HL-60 (cell line): ENCODE measurements at regions not wholly inside any gene's neighbourhood (a gene's known extent, or its start where the extent isn't known, plus 50 kb on each side); places are given as distances from the start of the nearest gene placed in this dataset.
"Not testable (repeated sequence)": the region's sequence is repeated elsewhere in the genome, so short reads cannot be mapped to it uniquely, and the experiment has no call there.

Experiments used
- DNase-seq, 2 experiments: peaks; one replicate each; pipeline ENCODE4 v3.0.0-alpha.2; 2010 to 2020; ENCODE audit warnings: low read depth in 1 of 2, low spot score in 1 of 2
- H3K27ac ChIP-seq: fragments of 250-450 bp; sonication (Bioruptor Pico); replicated peaks from 2 replicates; pipeline ENCODE4 v1.5.1; 2020; ENCODE audit warnings: mild to moderate bottlenecking, moderate library complexity
- H3K27me3 ChIP-seq: fragments of 250-450 bp; sonication (Bioruptor Pico); 2 replicates; pipeline ENCODE4 v1.5.1; 2021; ENCODE audit warnings: mild to moderate bottlenecking, moderate library complexity; ENCODE audit not compliant: insufficient read depth, poor library complexity, severe bottlenecking
- H3K4me3 ChIP-seq: replicated peaks from 2 replicates; pipeline ENCODE4 v1.5.1; 2011; ENCODE audit warnings: mild to moderate bottlenecking, control low read depth, low read length; ENCODE audit not compliant: insufficient read depth
- GABPA ChIP-seq: IDR thresholded peaks from 2 replicates; pipeline ENCODE4 v1.6.1; 2012; ENCODE audit warnings: low read depth
- POLR2AphosphoS5 ChIP-seq: IDR thresholded peaks from 2 replicates; pipeline ENCODE4 v1.6.1; 2012; ENCODE audit warnings: low read depth
- SPI1 ChIP-seq: IDR thresholded peaks from 2 replicates; pipeline ENCODE4 v1.6.1; 2012; ENCODE audit warnings: low read depth, mild to moderate bottlenecking, borderline replicate concordance
- TF ChIP-seq, protein P1 (sequence below): IDR thresholded peaks from one replicate; pipeline ENCODE4 v1.5.1; 2011; ENCODE audit warnings: low read length, control low read depth, inconsistent platforms; ENCODE audit not compliant: insufficient read depth
- TF ChIP-seq, protein P2 (sequence below): IDR thresholded peaks from 2 replicates; pipeline ENCODE4 v1.6.1; 2012; ENCODE audit warnings: low read depth; ENCODE audit not compliant: insufficient replicate concordance

DNA sequence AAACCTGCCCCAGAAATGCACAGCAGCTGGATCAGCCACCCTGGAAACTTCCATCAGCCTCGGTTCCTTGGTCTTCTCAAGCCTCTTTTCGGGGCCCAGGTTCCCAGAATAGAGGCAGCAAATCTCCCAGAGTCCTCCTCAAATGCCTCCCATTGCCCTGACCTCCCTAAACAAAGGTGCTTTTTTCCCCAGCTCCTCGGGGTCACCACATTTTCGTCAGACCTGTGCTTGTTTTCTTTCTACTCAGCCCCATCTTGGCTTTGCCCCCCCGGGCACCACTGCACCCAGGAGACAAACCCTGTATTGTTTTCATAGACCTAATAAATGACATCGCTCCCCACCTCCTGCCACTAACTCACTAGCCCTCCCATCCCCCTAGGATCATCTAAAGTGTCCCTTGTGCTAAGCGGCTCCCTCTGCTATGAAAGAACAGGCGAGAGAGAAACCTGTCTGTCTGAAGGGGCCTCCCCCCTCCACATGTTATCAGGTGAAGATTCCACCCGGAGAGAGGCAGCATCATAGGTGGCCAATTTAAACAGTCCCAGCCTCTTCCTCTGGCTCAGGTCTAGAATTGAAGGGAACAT lies 451.1 kb downstream of the SOX9 start:
- TF ChIP-seq POLR2AphosphoS5 (no peak), GABPA (no peak)
- TF ChIP-seq, protein P1, sequence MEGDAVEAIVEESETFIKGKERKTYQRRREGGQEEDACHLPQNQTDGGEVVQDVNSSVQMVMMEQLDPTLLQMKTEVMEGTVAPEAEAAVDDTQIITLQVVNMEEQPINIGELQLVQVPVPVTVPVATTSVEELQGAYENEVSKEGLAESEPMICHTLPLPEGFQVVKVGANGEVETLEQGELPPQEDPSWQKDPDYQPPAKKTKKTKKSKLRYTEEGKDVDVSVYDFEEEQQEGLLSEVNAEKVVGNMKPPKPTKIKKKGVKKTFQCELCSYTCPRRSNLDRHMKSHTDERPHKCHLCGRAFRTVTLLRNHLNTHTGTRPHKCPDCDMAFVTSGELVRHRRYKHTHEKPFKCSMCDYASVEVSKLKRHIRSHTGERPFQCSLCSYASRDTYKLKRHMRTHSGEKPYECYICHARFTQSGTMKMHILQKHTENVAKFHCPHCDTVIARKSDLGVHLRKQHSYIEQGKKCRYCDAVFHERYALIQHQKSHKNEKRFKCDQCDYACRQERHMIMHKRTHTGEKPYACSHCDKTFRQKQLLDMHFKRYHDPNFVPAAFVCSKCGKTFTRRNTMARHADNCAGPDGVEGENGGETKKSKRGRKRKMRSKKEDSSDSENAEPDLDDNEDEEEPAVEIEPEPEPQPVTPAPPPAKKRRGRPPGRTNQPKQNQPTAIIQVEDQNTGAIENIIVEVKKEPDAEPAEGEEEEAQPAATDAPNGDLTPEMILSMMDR = no peak
- H3K27me3 ChIP-seq = no peaks in the 10 kb centered on the region
- no peak for DNase-seq
- no peak overlapping the region for H3K27ac ChIP-seq
- no peak overlapping the region for H3K4me3 ChIP-seq

DNA sequence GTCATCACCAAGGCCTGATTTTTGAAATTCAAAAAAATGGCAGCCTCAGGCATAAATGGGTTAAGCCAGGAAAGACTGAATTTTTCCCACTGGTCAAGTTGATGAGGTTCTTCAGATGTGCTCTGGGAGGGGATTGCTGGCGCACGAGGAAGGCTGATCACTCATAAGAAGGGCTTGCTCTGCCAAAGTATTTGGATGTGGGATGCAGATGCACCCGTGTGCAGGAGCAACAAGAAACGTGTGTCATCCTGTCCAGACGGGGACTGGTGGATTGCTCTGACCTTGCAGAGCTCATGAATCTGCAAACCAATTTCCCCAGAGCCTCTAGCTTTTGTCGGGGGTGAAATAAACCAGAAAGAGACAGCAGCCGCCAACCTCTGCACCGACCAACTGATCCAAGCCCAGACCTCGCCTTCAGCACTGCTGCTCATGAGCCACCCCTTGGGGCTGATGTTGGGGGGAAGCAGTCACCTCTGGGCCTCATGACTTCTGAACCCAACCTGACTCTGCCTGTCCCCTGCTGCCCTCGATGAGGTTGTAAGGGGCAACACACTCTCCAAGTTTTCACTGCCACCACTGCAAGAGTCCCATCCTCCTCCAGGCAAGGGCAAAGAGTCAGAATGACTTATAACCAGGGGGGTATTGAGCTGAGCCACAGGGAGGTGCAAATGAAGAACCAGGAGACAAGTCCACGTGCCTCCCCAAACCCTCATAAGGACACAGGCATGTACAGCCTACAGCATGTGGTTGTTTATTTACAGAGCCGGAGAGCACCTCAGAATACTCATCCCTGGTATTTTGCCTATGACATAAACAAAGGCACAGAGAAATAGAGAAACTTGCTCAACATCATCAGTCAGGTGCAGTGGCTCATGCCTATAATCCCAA lies 452.0 kb downstream of the SOX9 start:
- no peak for TF ChIP-seq SPI1
- no peak for TF ChIP-seq GABPA
- no peak for TF ChIP-seq POLR2AphosphoS5
- no peak for DNase-seq
- Histone ChIP-seq H3K27ac (no peak overlapping the region), H3K4me3 (no peak overlapping the region), H3K27me3 (no peaks in the 10 kb centered on the region)

DNA sequence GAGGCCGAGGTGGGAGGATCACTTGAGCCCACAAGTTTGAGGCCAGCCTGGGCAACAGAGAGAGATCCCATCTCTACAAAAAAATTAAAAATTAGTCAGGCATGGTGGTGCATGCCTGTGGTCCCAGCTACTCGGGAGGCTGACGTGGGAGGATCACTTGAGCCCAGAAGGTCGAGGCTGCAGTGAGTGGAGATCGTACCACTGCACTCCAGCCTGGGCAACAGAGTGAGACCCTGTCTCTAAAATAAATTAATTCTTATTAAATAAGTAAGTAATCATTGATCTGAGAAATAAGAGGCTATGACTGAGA lies 452.6 kb downstream of the SOX9 start:
- DNase-seq, H3K4me3 ChIP-seq, H3K27me3 ChIP-seq, H3K27ac ChIP-seq: not testable (repeated sequence)

DNA sequence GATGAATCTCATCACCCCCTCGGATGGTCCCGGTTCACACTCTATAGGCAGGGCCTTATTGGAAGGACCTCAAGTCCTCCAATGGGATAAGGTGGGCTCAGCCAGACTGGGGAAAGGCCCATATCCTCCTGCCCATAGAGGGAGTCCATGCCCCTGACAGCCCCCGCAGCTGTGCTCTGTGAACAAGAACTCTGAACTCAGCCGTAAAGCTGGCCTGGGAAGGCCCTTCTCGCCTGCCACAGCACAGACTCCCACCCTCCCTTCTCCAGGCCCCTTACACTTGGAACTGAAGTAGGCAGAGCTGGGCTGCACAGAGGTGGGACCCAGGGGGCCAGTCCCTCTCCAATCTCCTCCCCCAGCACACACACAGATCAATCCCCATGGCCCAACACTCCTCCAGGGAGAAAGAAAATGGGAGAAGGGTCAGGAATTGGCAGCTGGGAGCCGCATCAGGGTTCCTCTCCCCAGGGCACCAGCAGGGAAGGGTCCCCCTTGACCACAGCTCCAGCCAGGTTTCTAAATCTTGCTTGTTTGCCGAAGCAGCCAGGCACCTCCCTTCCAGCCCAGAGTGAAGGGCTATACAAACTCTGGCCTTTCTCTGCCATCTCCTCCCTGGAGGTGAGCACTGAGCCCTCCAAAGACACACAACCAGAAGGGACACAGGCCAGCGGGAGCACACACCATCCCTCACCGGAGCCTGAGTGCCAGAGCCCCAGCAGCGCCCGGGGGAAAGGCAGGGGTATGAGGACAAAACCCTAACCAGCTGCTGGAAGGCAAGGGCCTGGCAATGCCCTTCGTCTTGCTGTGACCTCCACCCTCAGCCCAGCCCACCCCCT lies 454.1 kb downstream of the SOX9 start:
- no peak for DNase-seq
- H3K27ac ChIP-seq = no peak overlapping the region
- H3K27me3 ChIP-seq = no peaks in the 10 kb centered on the region
- H3K4me3 ChIP-seq = no peak overlapping the region
- no peak for TF ChIP-seq POLR2AphosphoS5
- TF ChIP-seq GABPA = no peak
- TF ChIP-seq, protein P1 = no peak
- TF ChIP-seq, protein P2, sequence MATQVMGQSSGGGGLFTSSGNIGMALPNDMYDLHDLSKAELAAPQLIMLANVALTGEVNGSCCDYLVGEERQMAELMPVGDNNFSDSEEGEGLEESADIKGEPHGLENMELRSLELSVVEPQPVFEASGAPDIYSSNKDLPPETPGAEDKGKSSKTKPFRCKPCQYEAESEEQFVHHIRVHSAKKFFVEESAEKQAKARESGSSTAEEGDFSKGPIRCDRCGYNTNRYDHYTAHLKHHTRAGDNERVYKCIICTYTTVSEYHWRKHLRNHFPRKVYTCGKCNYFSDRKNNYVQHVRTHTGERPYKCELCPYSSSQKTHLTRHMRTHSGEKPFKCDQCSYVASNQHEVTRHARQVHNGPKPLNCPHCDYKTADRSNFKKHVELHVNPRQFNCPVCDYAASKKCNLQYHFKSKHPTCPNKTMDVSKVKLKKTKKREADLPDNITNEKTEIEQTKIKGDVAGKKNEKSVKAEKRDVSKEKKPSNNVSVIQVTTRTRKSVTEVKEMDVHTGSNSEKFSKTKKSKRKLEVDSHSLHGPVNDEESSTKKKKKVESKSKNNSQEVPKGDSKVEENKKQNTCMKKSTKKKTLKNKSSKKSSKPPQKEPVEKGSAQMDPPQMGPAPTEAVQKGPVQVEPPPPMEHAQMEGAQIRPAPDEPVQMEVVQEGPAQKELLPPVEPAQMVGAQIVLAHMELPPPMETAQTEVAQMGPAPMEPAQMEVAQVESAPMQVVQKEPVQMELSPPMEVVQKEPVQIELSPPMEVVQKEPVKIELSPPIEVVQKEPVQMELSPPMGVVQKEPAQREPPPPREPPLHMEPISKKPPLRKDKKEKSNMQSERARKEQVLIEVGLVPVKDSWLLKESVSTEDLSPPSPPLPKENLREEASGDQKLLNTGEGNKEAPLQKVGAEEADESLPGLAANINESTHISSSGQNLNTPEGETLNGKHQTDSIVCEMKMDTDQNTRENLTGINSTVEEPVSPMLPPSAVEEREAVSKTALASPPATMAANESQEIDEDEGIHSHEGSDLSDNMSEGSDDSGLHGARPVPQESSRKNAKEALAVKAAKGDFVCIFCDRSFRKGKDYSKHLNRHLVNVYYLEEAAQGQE = no peak
- no peak for TF ChIP-seq SPI1

DNA sequence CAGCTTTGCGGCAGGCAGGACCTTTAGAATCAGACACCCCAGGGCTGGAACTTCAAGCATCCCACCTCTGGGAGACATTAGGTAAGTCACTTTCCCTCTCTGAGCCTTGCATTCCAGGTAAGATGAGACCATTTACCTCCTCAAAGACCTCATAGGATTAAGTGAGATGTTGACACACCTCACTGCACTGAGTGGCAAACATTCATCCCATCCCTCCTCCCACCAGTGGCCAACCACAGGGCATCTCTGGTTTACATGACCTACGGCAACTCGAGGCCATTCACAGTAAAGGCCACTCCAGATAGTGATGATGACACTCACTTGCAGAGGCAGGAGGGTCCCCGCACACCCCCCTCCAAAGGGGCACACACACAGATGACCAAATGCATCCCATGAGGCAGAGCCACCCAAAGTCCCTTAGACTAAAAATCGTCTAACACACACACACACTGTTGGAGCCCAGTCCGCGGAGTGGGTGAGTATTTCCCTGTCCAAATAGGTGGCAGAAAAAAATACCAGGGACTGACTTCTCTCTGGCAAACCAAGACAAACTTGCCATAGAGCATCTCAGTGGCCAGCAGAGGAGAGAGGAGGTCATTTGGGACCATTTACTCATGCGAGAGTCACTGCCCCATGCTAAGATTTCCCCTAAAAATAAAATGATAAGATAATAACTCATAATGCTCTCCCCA lies 454.9 kb downstream of the SOX9 start:
- DNase-seq = no peak
- TF ChIP-seq POLR2AphosphoS5 = no peak
- no peak for TF ChIP-seq GABPA
- no peak for TF ChIP-seq SPI1
- TF ChIP-seq, protein P2 = no peak
- TF ChIP-seq, protein P1 = no peak
- no peaks in the 10 kb centered on the region for H3K27me3 ChIP-seq
- H3K4me3 ChIP-seq = no peak overlapping the region
- no peak overlapping the region for H3K27ac ChIP-seq
